T-helper 17 cell (primary cell): ENCODE measurements at regions not wholly inside any gene's neighbourhood (a gene's known extent, or its start where the extent isn't known, plus 50 kb on each side); places are given as distances from the start of the nearest gene placed in this dataset.

Experiments used
- ATAC-seq: fragments of 150-1000 bp; cut with Tn5 transposase; 2 replicates; pipeline ENCODE4 v1.10.0; 2021; ENCODE audit warnings: mild to moderate bottlenecking, moderate library complexity
- DNase-seq, 3 donors: peaks; one replicate each; pipeline versions ENCODE4 v3.0.0 to v3.0.0-alpha.2; 2020 to 2021
- H3K9me3 ChIP-seq: one replicate; pipeline ENCODE4 v1.7.0; 2013; ENCODE audit warnings: low read length, mild to moderate bottlenecking; ENCODE audit not compliant: control insufficient read depth, poor library complexity, severe bottlenecking
- H3K27ac Mint-ChIP-seq: one replicate; pipeline ENCODE4 v1.8.0; 2022; ENCODE audit warnings: mild to moderate bottlenecking, moderate library complexity, mixed read lengths
- H3K27me3 Mint-ChIP-seq: one replicate; pipeline ENCODE4 v1.8.0; 2022; ENCODE audit warnings: mixed read lengths
- H3K36me3 Mint-ChIP-seq: one replicate; pipeline ENCODE4 v1.8.0; 2022; ENCODE audit warnings: low read depth, mixed read lengths
- H3K4me1 Mint-ChIP-seq: one replicate; pipeline ENCODE4 v1.8.0; 2022; ENCODE audit warnings: mild to moderate bottlenecking, mixed read lengths
- H3K4me3 Mint-ChIP-seq: one replicate; pipeline ENCODE4 v1.8.0; 2022; ENCODE audit warnings: mild to moderate bottlenecking, moderate library complexity, mixed read lengths

GRCh38 chr4:117637347-117637746 is 396.9 kb upstream of the NDST3 start:
- no peak overlapping the region for H3K27ac Mint-ChIP-seq
- DNase-seq (no peak), ATAC-seq (no peak)
- no peaks in the 10 kb centered on the region for H3K27me3 Mint-ChIP-seq
- no peaks in the 10 kb centered on the region for H3K9me3 ChIP-seq
- no peaks in the 10 kb centered on the region for H3K4me1 Mint-ChIP-seq
- H3K36me3 Mint-ChIP-seq: no peaks in the 10 kb centered on the region
- H3K4me3 Mint-ChIP-seq: no peak overlapping the region

- no peaks in the 10 kb centered on the region for H3K4me1 Mint-ChIP-seq
- DNase-seq: no peak
- no peak overlapping the region for H3K4me3 Mint-ChIP-seq
- H3K27ac Mint-ChIP-seq: no peak overlapping the region
- no peaks in the 10 kb centered on the region for H3K9me3 ChIP-seq
- H3K36me3 Mint-ChIP-seq: no peaks in the 10 kb centered on the region
- H3K27me3 Mint-ChIP-seq: no peaks in the 10 kb centered on the region
- ATAC-seq: no peak
Observed at GRCh38 chr4:117640836-117641235, 393.4 kb upstream of the NDST3 start.

- Mint-ChIP-seq H3K36me3 (no peaks in the 10 kb centered on the region), H3K4me1 (no peaks in the 10 kb centered on the region), H3K4me3 (no peak overlapping the region), H3K27me3 (no peaks in the 10 kb centered on the region), H3K27ac (no peak overlapping the region)
- DNase-seq: no peak
- H3K9me3 ChIP-seq: no peaks in the 10 kb centered on the region
- no peak for ATAC-seq
Observed at GRCh38 chr4:117641519-117641918, 392.8 kb upstream of the NDST3 start.

GRCh38 chr4:117654079-117654478 is 380.2 kb upstream of the NDST3 start:
- no peak overlapping the region for H3K4me3 Mint-ChIP-seq
- no peaks in the 10 kb centered on the region for H3K9me3 ChIP-seq
- no peaks in the 10 kb centered on the region for H3K4me1 Mint-ChIP-seq
- ATAC-seq (no peak), DNase-seq (no peak)
- H3K36me3 Mint-ChIP-seq: no peaks in the 10 kb centered on the region
- no peaks in the 10 kb centered on the region for H3K27me3 Mint-ChIP-seq
- H3K27ac Mint-ChIP-seq: no peak overlapping the region

- Mint-ChIP-seq H3K36me3 (no peaks in the 10 kb centered on the region), H3K4me1 (no peaks in the 10 kb centered on the region), H3K27me3 (no peaks in the 10 kb centered on the region), H3K4me3 (no peak overlapping the region), H3K27ac (no peak overlapping the region)
- no peaks in the 10 kb centered on the region for H3K9me3 ChIP-seq
- ATAC-seq (no peak), DNase-seq (no peak)
Observed at GRCh38 chr4:117660668-117661067, 373.6 kb upstream of the NDST3 start.

GRCh38 chr4:117661091-117662072 is 372.9 kb upstream of the NDST3 start:
- Mint-ChIP-seq H3K27ac (no peak overlapping the region), H3K27me3 (no peaks in the 10 kb centered on the region), H3K4me1 (no peaks in the 10 kb centered on the region), H3K4me3 (no peak overlapping the region), H3K36me3 (no peaks in the 10 kb centered on the region)
- ATAC-seq: no peak
- DNase-seq: no peak
- no peaks in the 10 kb centered on the region for H3K9me3 ChIP-seq

GRCh38 chr4:117664706-117665444 is 369.4 kb upstream of the NDST3 start:
- Mint-ChIP-seq H3K36me3 (no peaks in the 10 kb centered on the region), H3K27me3 (no peaks in the 10 kb centered on the region), H3K4me3 (no peak overlapping the region), H3K27ac (no peak overlapping the region), H3K4me1 (no peaks in the 10 kb centered on the region)
- DNase-seq: no peak
- H3K9me3 ChIP-seq: no peaks in the 10 kb centered on the region
- ATAC-seq: no peak

GRCh38 chr4:117676153-117676552 is 358.1 kb upstream of the NDST3 start:
- Mint-ChIP-seq H3K36me3 (no peaks in the 10 kb centered on the region), H3K27ac (no peak overlapping the region), H3K4me1 (no peaks in the 10 kb centered on the region), H3K27me3 (no peaks in the 10 kb centered on the region), H3K4me3 (no peak overlapping the region)
- H3K9me3 ChIP-seq: no peaks in the 10 kb centered on the region
- ATAC-seq: no peak
- DNase-seq: no peak

- no peak for ATAC-seq
- no peak overlapping the region for H3K27ac Mint-ChIP-seq
- H3K4me3 Mint-ChIP-seq: no peak overlapping the region
Observed at GRCh38 chr4:117678861-117679260, 355.4 kb upstream of the NDST3 start.

GRCh38 chr4:117691572-117692351 is 342.5 kb upstream of the NDST3 start:
- Mint-ChIP-seq H3K4me3 (no peak overlapping the region), H3K27ac (no peak overlapping the region), H3K27me3 (no peaks in the 10 kb centered on the region), H3K4me1 (no peaks in the 10 kb centered on the region), H3K36me3 (no peaks in the 10 kb centered on the region)
- DNase-seq: no peak
- H3K9me3 ChIP-seq: peaks cover 3% of the 10 kb centered on the region
- no peak for ATAC-seq

More at GRCh38 chr4:117678861-117679260, 355.4 kb upstream of the NDST3 start:
- no peaks in the 10 kb centered on the region for H3K4me1 Mint-ChIP-seq
- no peaks in the 10 kb centered on the region for H3K36me3 Mint-ChIP-seq
- DNase-seq: no peak
- no peaks in the 10 kb centered on the region for H3K9me3 ChIP-seq
- no peaks in the 10 kb centered on the region for H3K27me3 Mint-ChIP-seq

- H3K27ac Mint-ChIP-seq: no peak overlapping the region
- H3K9me3 ChIP-seq: peaks cover 3% of the 10 kb centered on the region
- H3K4me1 Mint-ChIP-seq: no peaks in the 10 kb centered on the region
- DNase-seq (no peak), ATAC-seq (no peak)
- no peaks in the 10 kb centered on the region for H3K36me3 Mint-ChIP-seq
- no peaks in the 10 kb centered on the region for H3K27me3 Mint-ChIP-seq
- H3K4me3 Mint-ChIP-seq: no peak overlapping the region
Observed at GRCh38 chr4:117692538-117692937, 341.7 kb upstream of the NDST3 start.

GRCh38 chr4:117699595-117699994 is 334.7 kb upstream of the NDST3 start:
- Mint-ChIP-seq H3K27me3 (no peaks in the 10 kb centered on the region), H3K36me3 (no peaks in the 10 kb centered on the region), H3K4me3 (no peak overlapping the region), H3K4me1 (no peaks in the 10 kb centered on the region), H3K27ac (no peak overlapping the region)
- ATAC-seq (no peak), DNase-seq (no peak)
- H3K9me3 ChIP-seq: no peaks in the 10 kb centered on the region
